Hepatocyte (in vitro differentiated cells): ENCODE measurements at regions not wholly inside any gene's neighbourhood (a gene's known extent, or its start where the extent isn't known, plus 50 kb on each side); places are given as distances from the start of the nearest gene placed in this dataset.

Source experiments
- EZH2 ChIP-seq: fragments of 200-600 bp; sonication (generic); IDR thresholded peaks from 2 replicates; pipeline ENCODE4 v1.6.1; 2016; ENCODE audit warnings: antibody characterized with exemption, mild to moderate bottlenecking, borderline replicate concordance
- EZH2phosphoT487 ChIP-seq: fragments of 200-600 bp; sonication (generic); IDR thresholded peaks from one replicate; pipeline ENCODE4 v1.6.1; 2018; ENCODE audit warnings: antibody characterized with exemption, mild to moderate bottlenecking, low read depth, moderate library complexity; ENCODE audit not compliant: unreplicated experiment, severe bottlenecking
- TF ChIP-seq, protein P1 (sequence below): fragments of 200-600 bp; sonication (generic); IDR thresholded peaks from 2 replicates; pipeline ENCODE4 v1.5.1; 2016; ENCODE audit warnings: antibody characterized with exemption, mild to moderate bottlenecking; ENCODE audit not compliant: poor library complexity

DNA sequence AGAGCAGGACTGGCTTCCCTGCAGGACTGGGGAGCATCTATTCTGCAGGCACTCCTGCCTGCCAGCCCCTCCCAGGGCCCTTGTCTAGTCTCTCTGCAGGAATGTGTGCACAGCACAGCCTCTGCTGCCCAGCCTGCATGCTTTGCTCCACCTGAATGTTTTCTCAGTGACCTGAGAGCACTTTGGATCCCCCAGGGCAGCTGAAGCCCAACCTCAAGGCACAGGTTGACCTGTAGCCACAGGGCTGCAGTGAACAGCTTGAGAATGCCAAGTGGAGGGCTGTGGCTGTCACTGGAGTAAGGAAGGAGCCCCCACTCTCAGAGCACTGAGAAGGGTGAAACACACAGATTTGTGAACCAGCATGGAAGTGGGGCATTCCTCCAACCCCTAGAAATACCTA lies 760.2 kb downstream of the STIM2 start:
- TF ChIP-seq, protein P1, sequence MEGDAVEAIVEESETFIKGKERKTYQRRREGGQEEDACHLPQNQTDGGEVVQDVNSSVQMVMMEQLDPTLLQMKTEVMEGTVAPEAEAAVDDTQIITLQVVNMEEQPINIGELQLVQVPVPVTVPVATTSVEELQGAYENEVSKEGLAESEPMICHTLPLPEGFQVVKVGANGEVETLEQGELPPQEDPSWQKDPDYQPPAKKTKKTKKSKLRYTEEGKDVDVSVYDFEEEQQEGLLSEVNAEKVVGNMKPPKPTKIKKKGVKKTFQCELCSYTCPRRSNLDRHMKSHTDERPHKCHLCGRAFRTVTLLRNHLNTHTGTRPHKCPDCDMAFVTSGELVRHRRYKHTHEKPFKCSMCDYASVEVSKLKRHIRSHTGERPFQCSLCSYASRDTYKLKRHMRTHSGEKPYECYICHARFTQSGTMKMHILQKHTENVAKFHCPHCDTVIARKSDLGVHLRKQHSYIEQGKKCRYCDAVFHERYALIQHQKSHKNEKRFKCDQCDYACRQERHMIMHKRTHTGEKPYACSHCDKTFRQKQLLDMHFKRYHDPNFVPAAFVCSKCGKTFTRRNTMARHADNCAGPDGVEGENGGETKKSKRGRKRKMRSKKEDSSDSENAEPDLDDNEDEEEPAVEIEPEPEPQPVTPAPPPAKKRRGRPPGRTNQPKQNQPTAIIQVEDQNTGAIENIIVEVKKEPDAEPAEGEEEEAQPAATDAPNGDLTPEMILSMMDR = no peak
- TF ChIP-seq EZH2phosphoT487 = no peak
- TF ChIP-seq EZH2 = no peak
